Nephron (organoid): ENCODE measurements at regions not wholly inside any gene's neighbourhood (a gene's known extent, or its start where the extent isn't known, plus 50 kb on each side); places are given as distances from the start of the nearest gene placed in this dataset.

ENCODE experiments used
- H3K27ac Mint-ChIP-seq, 3 experiments: 2 replicates each; pipeline ENCODE4 v1.8.0; 2020; ENCODE audit warnings: mixed read lengths in 3 of 3, mild to moderate bottlenecking in 2 of 3, moderate library complexity in 1 of 3
- H3K27me3 Mint-ChIP-seq: 2 replicates; pipeline ENCODE4 v1.8.0; 2021; ENCODE audit warnings: low read depth, mild to moderate bottlenecking, moderate library complexity, mixed read lengths
- H3K36me3 Mint-ChIP-seq: 2 replicates; pipeline ENCODE4 v1.8.0; 2020; ENCODE audit warnings: low read depth, mixed read lengths
- H3K4me1 Mint-ChIP-seq: 2 replicates; pipeline ENCODE4 v1.8.0; 2020; ENCODE audit warnings: mixed read lengths
- H3K4me3 Mint-ChIP-seq, 3 experiments: 2 replicates each; pipeline ENCODE4 v1.8.0; 2020; ENCODE audit warnings: mild to moderate bottlenecking in 3 of 3, mixed read lengths in 3 of 3, moderate library complexity in 2 of 3
- H3K9me3 Mint-ChIP-seq: 2 replicates; pipeline ENCODE4 v1.8.0; 2020; ENCODE audit warnings: mixed read lengths
- TF ChIP-seq, protein P1 (sequence below), 3 experiments: fragments of 200-600 bp; sonication (generic); IDR thresholded peaks; one replicate each; pipeline ENCODE4 v1.5.0; 2021; ENCODE audit warnings: antibody characterized with exemption in 3 of 3; ENCODE audit not compliant: unreplicated experiment in 3 of 3

DNA sequence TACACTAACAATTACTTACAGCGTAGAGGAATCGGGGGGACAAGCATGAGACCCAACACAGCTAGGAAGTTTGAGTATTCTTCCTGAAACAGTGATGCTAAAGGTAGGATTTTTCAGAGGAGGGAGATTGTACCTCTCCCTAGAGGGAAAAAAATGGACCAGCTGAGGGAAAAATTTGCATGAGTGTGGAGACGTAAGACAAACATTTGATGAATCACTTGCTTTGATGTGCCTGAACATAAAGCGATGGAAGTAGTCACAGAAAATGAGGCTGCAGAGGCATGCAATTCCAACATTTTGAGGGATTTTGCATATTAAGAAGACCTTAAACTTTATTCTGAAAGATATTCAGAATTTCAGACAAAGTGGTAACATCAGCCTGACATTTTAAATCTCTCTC is 102.2 kb downstream of the COL6A6 start:
- H3K4me3 Mint-ChIP-seq, result no peak overlapping the region
- TF ChIP-seq, protein P1, sequence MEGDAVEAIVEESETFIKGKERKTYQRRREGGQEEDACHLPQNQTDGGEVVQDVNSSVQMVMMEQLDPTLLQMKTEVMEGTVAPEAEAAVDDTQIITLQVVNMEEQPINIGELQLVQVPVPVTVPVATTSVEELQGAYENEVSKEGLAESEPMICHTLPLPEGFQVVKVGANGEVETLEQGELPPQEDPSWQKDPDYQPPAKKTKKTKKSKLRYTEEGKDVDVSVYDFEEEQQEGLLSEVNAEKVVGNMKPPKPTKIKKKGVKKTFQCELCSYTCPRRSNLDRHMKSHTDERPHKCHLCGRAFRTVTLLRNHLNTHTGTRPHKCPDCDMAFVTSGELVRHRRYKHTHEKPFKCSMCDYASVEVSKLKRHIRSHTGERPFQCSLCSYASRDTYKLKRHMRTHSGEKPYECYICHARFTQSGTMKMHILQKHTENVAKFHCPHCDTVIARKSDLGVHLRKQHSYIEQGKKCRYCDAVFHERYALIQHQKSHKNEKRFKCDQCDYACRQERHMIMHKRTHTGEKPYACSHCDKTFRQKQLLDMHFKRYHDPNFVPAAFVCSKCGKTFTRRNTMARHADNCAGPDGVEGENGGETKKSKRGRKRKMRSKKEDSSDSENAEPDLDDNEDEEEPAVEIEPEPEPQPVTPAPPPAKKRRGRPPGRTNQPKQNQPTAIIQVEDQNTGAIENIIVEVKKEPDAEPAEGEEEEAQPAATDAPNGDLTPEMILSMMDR (IDR thresholded peaks at IDR 0.05; ENCODE audit: unreplicated experiment in 3 of 3), result no peak
- H3K27ac Mint-ChIP-seq, result no peak overlapping the region
- H3K9me3 Mint-ChIP-seq, result peaks cover 10% of the 10 kb centered on the region
- H3K36me3 Mint-ChIP-seq, result no peaks in the 10 kb centered on the region
- peaks cover 16% of the 10 kb centered on the region for H3K4me1 Mint-ChIP-seq
- H3K27me3 Mint-ChIP-seq, result no peaks in the 10 kb centered on the region

DNA sequence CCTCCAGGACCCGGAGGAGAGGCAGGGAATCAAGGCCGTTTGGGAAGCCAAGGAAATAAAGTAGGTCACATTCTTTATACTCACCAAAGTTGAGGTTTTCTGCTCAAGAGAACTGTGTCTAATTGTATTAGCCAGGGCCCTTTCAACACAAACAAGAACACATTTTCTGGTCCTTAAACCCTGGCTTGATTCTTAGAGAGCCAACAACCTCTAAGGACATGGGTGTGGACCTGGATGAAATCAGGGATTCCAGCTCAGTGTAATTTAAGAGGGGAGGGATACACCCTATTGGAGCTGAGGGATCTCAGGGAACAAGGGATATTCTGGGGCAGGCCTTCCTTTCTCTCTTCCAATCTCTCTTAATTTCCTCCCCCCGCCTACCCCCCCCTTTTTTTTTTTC is 104.8 kb downstream of the COL6A6 start:
- peaks cover 29% of the 10 kb centered on the region for H3K4me1 Mint-ChIP-seq
- TF ChIP-seq, protein P1 (IDR thresholded peaks at IDR 0.05; ENCODE audit: unreplicated experiment in 3 of 3), result no peak
- H3K4me3 Mint-ChIP-seq, result no peak overlapping the region
- no peaks in the 10 kb centered on the region for H3K36me3 Mint-ChIP-seq
- H3K9me3 Mint-ChIP-seq, result no peaks in the 10 kb centered on the region
- no peaks in the 10 kb centered on the region for H3K27me3 Mint-ChIP-seq
- peak overlapping the region; percentile 46 to 78 (median 54) for H3K27ac Mint-ChIP-seq

DNA sequence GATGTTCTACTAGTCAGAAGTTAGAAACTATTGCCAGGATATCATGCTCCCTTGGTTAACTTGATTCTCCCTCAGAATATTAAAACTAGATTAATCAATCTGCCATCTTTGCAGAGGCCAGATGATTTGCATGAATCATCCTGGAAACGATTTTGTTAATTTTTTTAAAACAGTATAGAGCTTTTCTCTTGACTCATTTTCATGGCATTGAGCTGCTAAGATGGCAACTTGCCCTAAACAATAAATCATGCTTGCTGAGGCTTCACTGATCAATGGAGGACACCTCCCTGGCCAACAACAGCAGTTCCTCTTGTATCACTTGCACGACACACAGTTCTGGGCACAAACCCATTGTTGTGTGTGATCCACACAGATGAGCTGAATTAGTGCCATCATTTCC is 109.1 kb downstream of the COL6A6 start:
- Mint-ChIP-seq H3K27me3 (no peaks in the 10 kb centered on the region), H3K36me3 (no peaks in the 10 kb centered on the region), H3K4me3 (peak overlapping the region in 1 of 3 experiments; percentile 18), H3K9me3 (no peaks in the 10 kb centered on the region), H3K4me1 (peaks cover 42% of the 10 kb centered on the region), H3K27ac (peak overlapping the region in 2 of 3 experiments; percentile 57 to 80)
- TF ChIP-seq, protein P1 (IDR thresholded peaks at IDR 0.05; ENCODE audit: unreplicated experiment in 3 of 3), result no peak

DNA sequence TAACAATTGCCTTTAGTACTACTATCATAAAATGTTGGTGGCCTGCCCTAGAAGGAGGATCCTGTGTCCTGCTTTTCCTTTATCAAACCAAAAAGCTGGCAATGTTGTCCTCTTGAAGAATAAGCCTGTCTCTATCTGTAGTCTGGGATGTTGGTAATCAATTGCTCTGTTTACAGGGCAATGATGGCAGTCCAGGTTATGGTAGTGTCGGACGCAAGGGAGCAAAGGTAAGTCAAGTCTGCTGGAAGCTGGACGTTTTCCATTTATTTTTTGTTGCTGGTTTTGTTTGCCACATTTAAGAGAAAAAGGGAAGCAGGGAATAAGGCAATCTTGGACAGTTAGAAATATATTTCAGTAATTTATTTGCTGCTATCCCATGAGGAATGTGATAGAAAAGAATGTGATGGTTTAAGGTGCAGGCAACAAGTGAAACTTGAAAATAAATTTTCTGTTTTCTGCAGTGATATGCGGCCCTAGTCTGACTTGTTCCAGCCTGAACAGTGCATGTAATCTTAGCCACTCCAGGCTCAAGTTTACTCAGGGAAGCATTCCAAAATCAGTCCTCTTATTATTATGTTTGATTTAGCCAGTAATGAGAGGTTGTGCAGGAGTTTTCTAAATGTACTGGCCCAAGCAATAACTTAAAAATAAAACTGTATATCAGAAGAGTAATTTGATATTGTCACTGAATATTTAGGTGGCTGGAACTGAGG is 110.3 kb downstream of the COL6A6 start:
- Mint-ChIP-seq H3K27ac (peak overlapping the region; percentile 30 to 80 (median 69)), H3K36me3 (no peaks in the 10 kb centered on the region), H3K4me3 (no peak overlapping the region), H3K4me1 (peaks cover 36% of the 10 kb centered on the region), H3K27me3 (no peaks in the 10 kb centered on the region), H3K9me3 (no peaks in the 10 kb centered on the region)
- TF ChIP-seq, protein P1 (IDR thresholded peaks at IDR 0.05; ENCODE audit: unreplicated experiment in 3 of 3), result no peak

DNA sequence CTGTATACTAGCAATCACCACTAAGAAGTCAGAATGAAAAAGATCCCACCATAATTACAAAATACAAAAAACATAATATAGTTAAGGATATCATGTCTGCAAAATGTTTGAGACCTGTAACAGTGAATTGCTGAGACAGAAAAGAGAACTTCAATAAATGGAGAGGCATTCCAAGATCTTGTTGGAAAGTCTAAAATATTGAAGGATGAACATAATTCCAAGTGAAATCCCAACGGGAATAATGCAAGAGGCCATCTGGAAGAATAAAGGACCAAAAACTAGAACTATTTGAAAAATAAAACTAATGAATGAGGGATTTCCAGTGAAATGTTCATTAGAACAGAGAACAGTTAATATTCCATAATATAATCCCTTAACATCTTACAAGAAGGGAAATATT is 110.9 kb downstream of the COL6A6 start:
- peak overlapping the region; percentile 30 to 80 (median 69) for H3K27ac Mint-ChIP-seq
- no peaks in the 10 kb centered on the region for H3K27me3 Mint-ChIP-seq
- no peaks in the 10 kb centered on the region for H3K9me3 Mint-ChIP-seq
- TF ChIP-seq, protein P1 (IDR thresholded peaks at IDR 0.05; ENCODE audit: unreplicated experiment in 3 of 3), result no peak
- H3K36me3 Mint-ChIP-seq, result no peaks in the 10 kb centered on the region
- peaks cover 36% of the 10 kb centered on the region for H3K4me1 Mint-ChIP-seq
- H3K4me3 Mint-ChIP-seq, result no peak overlapping the region
